ENCODE measurements at regions not wholly inside any gene's neighbourhood (a gene's known extent, or its start where the extent isn't known, plus 50 kb on each side); places are given as distances from the start of the nearest gene placed in this dataset.
A peak's percentile ranks its signal among the peaks of the same experiment; 100 is the strongest.
"Not testable (repeated sequence)": the region's sequence is repeated elsewhere in the genome, so short reads cannot be mapped to it uniquely, and the experiment has no call there.

DNA sequence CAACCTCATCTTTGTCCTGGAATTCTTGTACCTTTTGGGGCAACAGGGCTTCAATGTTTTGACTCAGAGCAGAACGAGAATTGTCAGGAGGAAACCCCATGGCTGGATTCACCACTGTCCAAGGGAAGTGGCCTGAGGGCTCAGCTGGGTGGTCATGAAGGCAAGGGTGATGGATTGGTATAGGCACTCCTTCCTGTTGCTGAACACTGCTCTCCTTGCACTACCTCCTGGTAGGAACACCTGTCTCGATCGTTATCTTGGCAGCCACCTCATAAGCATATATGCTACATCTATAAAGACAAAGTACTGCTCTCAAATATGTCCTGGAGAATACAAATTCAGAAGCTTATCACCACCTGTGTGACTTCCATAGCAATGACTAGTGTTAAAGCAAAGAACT, 79.8 kb downstream of the CCNG2 start:
- no peak for DNase-seq (ENCODE audit: low read depth)
- TF ChIP-seq, protein P1, sequence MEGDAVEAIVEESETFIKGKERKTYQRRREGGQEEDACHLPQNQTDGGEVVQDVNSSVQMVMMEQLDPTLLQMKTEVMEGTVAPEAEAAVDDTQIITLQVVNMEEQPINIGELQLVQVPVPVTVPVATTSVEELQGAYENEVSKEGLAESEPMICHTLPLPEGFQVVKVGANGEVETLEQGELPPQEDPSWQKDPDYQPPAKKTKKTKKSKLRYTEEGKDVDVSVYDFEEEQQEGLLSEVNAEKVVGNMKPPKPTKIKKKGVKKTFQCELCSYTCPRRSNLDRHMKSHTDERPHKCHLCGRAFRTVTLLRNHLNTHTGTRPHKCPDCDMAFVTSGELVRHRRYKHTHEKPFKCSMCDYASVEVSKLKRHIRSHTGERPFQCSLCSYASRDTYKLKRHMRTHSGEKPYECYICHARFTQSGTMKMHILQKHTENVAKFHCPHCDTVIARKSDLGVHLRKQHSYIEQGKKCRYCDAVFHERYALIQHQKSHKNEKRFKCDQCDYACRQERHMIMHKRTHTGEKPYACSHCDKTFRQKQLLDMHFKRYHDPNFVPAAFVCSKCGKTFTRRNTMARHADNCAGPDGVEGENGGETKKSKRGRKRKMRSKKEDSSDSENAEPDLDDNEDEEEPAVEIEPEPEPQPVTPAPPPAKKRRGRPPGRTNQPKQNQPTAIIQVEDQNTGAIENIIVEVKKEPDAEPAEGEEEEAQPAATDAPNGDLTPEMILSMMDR (IDR thresholded peaks at IDR 0.05; ENCODE audit: insufficient read depth, low read depth, low read length): no peak

DNA sequence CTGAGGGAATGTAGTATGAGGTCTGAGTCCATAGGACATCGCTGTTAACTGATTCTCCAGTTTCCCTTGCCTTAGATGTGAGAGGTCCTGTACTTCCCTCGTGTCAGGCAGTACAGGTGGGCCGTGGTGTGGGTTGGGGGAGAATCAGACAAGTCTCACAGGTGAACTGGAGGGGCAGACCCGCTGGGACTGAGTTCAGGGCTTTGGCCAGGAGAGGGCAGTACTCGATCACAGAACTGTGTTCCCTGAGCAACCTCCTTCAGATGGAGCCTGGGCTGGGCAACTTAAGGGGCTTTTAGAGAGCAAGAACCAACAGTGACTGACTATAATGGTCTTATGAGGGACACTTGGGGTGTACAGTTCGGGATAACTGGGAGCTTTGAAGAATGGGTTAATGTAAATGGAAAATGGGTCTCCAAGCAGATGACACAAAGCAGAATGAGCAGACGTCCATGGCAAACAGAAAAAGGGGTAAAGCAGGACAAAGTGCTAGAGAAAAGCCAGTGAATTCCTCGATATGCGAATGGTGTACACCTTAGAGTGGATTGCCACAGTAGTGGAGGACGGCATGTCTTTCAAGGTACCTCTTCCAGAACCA, 83.6 kb downstream of the CCNG2 start:
- TF ChIP-seq, protein P1 (IDR thresholded peaks at IDR 0.05; ENCODE audit: insufficient read depth, low read depth, low read length): peak; percentile 79
- DNase-seq (ENCODE audit: low read depth): peak; percentile 59
- H3K4me3 ChIP-seq (ENCODE audit: low read depth, low read length): no peak overlapping the region

More for the DNA sequence above, 79.8 kb downstream of the CCNG2 start:
- no peak overlapping the region for H3K4me3 ChIP-seq (ENCODE audit: low read depth, low read length)

DNA sequence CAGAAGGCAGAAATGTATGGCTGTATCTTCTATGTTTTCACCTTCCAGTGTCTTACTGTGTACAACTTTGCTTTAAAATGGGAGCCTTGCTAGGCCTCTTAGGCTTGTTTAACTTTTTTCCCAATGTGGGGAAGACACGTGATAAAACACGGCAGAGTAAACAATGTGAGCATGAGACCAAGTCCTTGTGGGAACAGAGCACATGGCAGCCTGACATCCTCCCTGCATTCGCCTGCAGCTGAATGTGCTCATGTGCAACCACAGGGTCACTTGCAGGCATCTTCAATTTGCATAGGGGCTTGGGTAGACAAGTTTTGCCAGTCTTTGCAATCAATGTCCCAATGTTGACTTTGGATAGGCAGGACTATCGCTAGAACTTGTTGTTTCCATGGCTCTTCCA, 91.8 kb downstream of the CCNG2 start:
- DNase-seq (ENCODE audit: low read depth): no peak
- TF ChIP-seq, protein P1 (IDR thresholded peaks at IDR 0.05; ENCODE audit: insufficient read depth, low read depth, low read length): no peak
- H3K4me3 ChIP-seq (ENCODE audit: low read depth, low read length): no peak overlapping the region

DNA sequence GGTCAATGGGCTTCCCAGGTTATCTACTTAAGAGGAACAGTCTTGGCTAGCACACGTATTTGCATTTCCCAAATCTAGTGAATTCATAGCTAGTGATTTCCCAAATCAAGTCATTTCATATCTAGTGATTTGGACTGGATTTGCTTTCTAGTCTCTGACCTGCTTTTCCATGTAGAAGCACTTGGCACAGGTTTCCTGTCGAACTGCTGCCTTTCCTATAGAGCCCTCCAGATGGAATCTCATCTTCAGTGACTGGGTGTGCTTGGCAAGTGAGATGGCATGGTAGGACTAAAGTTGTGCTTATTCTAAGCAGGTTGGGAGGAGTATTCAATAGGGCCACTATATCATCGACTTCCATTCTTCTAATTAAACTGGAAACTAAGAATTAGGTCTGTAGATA, 94.7 kb downstream of the CCNG2 start:
- TF ChIP-seq, protein P1 (IDR thresholded peaks at IDR 0.05; ENCODE audit: insufficient read depth, low read depth, low read length): no peak
- H3K4me3 ChIP-seq (ENCODE audit: low read depth, low read length): no peak overlapping the region
- DNase-seq (ENCODE audit: low read depth): no peak

DNA sequence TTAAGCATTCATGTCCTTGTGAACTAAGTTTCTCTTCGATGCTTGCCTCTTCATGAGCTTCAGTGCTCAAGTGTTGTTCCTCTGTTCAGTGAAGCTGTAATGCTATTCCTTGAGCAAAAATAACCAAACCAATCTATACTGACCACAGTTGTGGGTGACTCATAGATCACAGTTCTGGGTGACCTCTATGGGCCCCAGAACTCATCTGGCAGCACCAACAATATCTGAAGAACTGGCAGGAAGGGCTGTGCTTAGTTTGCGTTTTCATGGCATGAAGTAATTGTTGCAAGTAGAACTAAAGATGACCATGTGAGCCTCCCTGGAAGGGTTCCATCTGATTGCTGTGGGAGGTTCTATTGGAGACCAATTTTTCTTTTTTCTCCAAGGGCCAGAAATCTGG, 106.2 kb downstream of the CCNG2 start:
- DNase-seq (ENCODE audit: low read depth): no peak
- no peak overlapping the region for H3K4me3 ChIP-seq (ENCODE audit: low read depth, low read length)
- TF ChIP-seq, protein P1 (IDR thresholded peaks at IDR 0.05; ENCODE audit: insufficient read depth, low read depth, low read length): no peak

DNA sequence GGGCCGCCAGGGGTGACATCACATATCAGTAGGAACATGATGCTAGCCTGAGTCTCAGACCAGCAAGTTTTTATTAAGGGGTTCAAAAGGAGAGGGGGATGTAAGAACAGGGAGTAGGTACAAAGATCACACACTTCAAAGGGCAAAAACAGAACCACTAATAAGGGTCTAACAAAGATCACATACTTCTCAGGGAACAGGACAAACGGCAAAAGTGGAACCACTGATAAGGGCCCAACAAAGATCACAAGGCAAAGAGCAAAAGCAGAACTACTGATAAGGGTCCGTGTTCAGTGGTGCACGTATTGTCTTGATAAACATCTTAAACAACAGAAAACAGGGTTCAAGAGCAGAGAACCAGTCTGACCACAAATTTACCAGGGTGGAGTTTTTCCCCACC, 107.0 kb downstream of the CCNG2 start:
- DNase-seq (ENCODE audit: low read depth); H3K4me3 ChIP-seq (ENCODE audit: low read depth, low read length): not testable (repeated sequence)

DNA sequence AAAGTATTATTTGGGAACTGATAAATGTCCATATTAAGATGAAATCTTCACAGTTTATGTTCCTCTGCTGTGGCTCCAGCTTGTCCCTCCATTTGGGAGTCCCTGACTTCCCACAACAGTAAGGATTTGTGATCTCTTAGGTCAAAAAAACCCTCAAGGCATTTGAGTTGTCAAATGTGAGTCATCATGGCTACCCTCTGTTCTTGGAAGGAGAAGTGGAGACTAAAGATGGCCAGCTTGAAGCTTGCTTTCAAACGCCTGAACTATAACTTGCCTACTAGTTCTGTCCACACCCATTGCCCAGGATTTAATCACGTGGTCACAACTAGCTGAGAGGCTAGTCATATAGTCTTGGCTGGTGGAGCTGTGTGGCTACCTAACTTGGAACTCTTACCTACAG, 107.8 kb downstream of the CCNG2 start:
- TF ChIP-seq, protein P1 (IDR thresholded peaks at IDR 0.05; ENCODE audit: insufficient read depth, low read depth, low read length): no peak
- no peak overlapping the region for H3K4me3 ChIP-seq (ENCODE audit: low read depth, low read length)
- no peak for DNase-seq (ENCODE audit: low read depth)

Data from fibroblast of villous mesenchyme (primary cell).